Stimulated activated naive CD8-positive, alpha-beta T cell treated with anti-CD3 and anti-CD28 coated beads, Interleukin-15, amount 100 ng/mL, for 72 hours (primary cell): ENCODE measurements at regions not wholly inside any gene's neighbourhood (a gene's known extent, or its start where the extent isn't known, plus 50 kb on each side); places are given as distances from the start of the nearest gene placed in this dataset.
A peak's percentile ranks its signal among the peaks of the same experiment; 100 is the strongest.
"Not testable (repeated sequence)": the region's sequence is repeated elsewhere in the genome, so short reads cannot be mapped to it uniquely, and the experiment has no call there.

ENCODE experiments used
- ATAC-seq: fragments of 150-1000 bp; cut with Tn5 transposase; 2 replicates; pipeline ENCODE4 v1.10.0; 2021; ENCODE audit warnings: mild to moderate bottlenecking, moderate library complexity
- DNase-seq, 2 donors: peaks; one replicate each; pipeline ENCODE4 v3.0.0; 2021 to 2022
- H3K27ac Mint-ChIP-seq, 2 donors: one replicate each; pipeline ENCODE4 v1.8.0; 2022; ENCODE audit warnings: mild to moderate bottlenecking in 2 of 2, mixed read lengths in 2 of 2, moderate library complexity in 2 of 2
- H3K27me3 Mint-ChIP-seq: one replicate; pipeline ENCODE4 v1.8.0; 2022; ENCODE audit warnings: mixed read lengths
- H3K4me1 Mint-ChIP-seq: one replicate; pipeline ENCODE4 v1.8.0; 2022; ENCODE audit warnings: mild to moderate bottlenecking, mixed read lengths
- H3K4me3 Mint-ChIP-seq, 2 donors: one replicate each; pipeline ENCODE4 v1.8.0; 2022; ENCODE audit warnings: mild to moderate bottlenecking in 2 of 2, mixed read lengths in 2 of 2, moderate library complexity in 1 of 2
- H3K9me3 Mint-ChIP-seq, 2 donors: one replicate each; pipeline ENCODE4 v1.8.0; 2022; ENCODE audit warnings: mixed read lengths in 2 of 2

DNA sequence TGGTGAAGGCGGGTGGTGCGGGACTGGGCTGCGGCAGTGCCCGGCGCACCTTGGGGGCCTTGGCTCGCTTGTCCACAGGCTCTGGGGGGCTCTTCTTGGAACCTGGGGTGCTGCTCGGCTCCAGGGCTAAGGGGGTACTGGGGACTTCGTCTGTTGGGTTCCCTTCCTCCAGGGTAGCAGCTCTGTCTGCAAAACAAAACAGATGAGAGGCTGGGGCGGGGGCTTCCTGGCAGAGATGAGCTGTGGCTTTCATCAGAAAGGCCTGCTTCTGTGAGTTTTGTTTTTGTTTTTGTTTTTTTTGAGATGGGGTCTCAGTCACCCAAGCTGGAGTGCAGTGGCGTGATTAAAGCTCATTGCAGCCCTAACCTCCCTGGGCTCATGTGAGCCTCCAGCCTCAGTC lies 425.2 kb upstream of the ZNF722 start:
- H3K9me3 Mint-ChIP-seq: peaks cover 5 to 23% of the 10 kb centered on the region in 2 donors
- not testable (repeated sequence) for ATAC-seq, DNase-seq, H3K4me3 Mint-ChIP-seq, H3K4me1 Mint-ChIP-seq, H3K27me3 Mint-ChIP-seq, H3K27ac Mint-ChIP-seq

DNA sequence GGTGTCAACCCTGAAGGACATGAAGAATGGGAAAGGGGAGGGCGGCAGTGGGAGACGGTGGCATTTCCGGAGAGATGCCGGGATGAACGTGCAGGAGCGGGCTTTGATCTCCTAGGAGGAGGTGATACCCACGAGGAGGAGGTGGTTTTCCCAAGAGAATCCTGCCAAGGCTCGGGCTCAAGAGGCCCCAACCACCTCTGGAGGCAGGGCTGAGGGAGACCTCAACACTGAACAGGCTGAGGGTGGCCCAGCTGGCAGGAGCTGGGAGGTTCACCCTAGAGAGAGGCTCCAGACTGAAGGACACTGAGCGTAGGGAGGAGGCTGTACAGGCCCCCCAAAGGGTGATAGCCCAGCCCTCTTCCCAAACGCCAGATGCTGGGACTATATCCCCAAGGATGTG lies 422.2 kb upstream of the ZNF722 start:
- Mint-ChIP-seq H3K9me3 (peaks cover 0 to 18% of the 10 kb centered on the region in 2 donors), H3K27ac (peak overlapping the region in 1 of 2 donors; percentile 80)
- not testable (repeated sequence) for H3K4me3 Mint-ChIP-seq, H3K27me3 Mint-ChIP-seq, ATAC-seq, H3K4me1 Mint-ChIP-seq, DNase-seq

GRCh38 chr7:63577066-63577465 lies 421.6 kb upstream of the ZNF722 start:
- not testable (repeated sequence) for H3K4me3 Mint-ChIP-seq, H3K27ac Mint-ChIP-seq, H3K27me3 Mint-ChIP-seq, ATAC-seq, H3K4me1 Mint-ChIP-seq, DNase-seq
- H3K9me3 Mint-ChIP-seq: peaks cover 0 to 18% of the 10 kb centered on the region in 2 donors

- not testable (repeated sequence) for H3K27me3 Mint-ChIP-seq, DNase-seq, H3K27ac Mint-ChIP-seq, H3K4me1 Mint-ChIP-seq, H3K4me3 Mint-ChIP-seq
- H3K9me3 Mint-ChIP-seq: peaks cover 0 to 18% of the 10 kb centered on the region in 2 donors
- peak; percentile 18 for ATAC-seq
Measured at GRCh38 chr7:63580045-63580444, 418.6 kb upstream of the ZNF722 start.

GRCh38 chr7:63580536-63581300 lies 417.9 kb upstream of the ZNF722 start:
- not testable (repeated sequence) for H3K27me3 Mint-ChIP-seq, H3K27ac Mint-ChIP-seq, DNase-seq, H3K4me1 Mint-ChIP-seq, H3K4me3 Mint-ChIP-seq
- peaks cover 0 to 18% of the 10 kb centered on the region in 2 donors for H3K9me3 Mint-ChIP-seq
- ATAC-seq: peak; percentile 28

GRCh38 chr7:63582771-63583170 lies 415.9 kb upstream of the ZNF722 start:
- not testable (repeated sequence) for DNase-seq, ATAC-seq, H3K4me3 Mint-ChIP-seq, H3K9me3 Mint-ChIP-seq, H3K27ac Mint-ChIP-seq, H3K27me3 Mint-ChIP-seq, H3K4me1 Mint-ChIP-seq

GRCh38 chr7:63587151-63587853 lies 411.3 kb upstream of the ZNF722 start:
- H3K4me3 Mint-ChIP-seq, DNase-seq, H3K27ac Mint-ChIP-seq, H3K27me3 Mint-ChIP-seq, H3K4me1 Mint-ChIP-seq, H3K9me3 Mint-ChIP-seq, ATAC-seq: not testable (repeated sequence)

- DNase-seq, H3K9me3 Mint-ChIP-seq, H3K27ac Mint-ChIP-seq, H3K27me3 Mint-ChIP-seq, ATAC-seq, H3K4me3 Mint-ChIP-seq, H3K4me1 Mint-ChIP-seq: not testable (repeated sequence)
Measured at GRCh38 chr7:63591249-63591648, 407.4 kb upstream of the ZNF722 start.

DNA sequence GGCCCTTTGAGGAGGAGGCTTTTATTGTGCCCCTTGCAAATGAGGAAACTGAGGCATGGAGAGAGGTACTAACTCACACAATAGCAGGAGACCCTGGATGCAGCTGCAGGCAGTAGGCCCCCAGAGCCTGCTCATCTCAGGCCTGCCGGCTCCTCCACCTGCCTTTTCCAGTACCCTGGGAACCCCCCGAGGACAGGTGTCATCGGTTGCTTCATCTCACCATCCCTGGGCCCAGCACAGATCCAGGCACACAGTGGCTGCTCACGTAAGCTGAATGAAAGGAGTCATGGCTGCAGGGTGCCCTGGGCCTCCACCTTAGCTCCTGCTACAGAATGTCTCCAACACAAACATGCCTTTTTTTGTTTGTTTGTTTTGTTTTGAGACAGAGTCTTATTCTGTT lies 394.8 kb upstream of the ZNF722 start:
- not testable (repeated sequence) for H3K27me3 Mint-ChIP-seq, DNase-seq, ATAC-seq, H3K9me3 Mint-ChIP-seq, H3K27ac Mint-ChIP-seq, H3K4me3 Mint-ChIP-seq, H3K4me1 Mint-ChIP-seq

GRCh38 chr7:63604853-63605252 lies 393.8 kb upstream of the ZNF722 start:
- H3K9me3 Mint-ChIP-seq, H3K4me1 Mint-ChIP-seq, DNase-seq, ATAC-seq, H3K4me3 Mint-ChIP-seq, H3K27me3 Mint-ChIP-seq, H3K27ac Mint-ChIP-seq: not testable (repeated sequence)

DNA sequence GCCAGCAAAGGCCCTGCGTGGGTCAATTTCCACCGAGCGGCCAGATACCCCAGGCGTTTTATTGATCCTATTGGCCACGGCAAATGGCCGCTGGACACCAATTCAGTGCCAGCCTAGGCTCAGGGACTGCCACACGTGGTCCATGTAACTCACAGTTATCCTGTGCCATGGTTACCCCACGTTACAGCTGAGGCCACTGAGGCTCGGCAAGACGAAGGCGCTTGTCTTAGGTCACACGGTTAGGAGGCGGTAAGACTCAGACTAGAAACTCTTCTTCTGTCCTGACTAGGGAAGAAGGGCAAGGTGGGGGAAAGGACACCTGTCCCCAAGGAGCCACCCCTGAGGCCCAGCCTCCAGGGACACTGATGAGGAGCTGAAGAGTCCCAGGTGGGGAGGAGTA lies 381.1 kb upstream of the ZNF722 start:
- not testable (repeated sequence) for H3K4me3 Mint-ChIP-seq, DNase-seq, H3K27me3 Mint-ChIP-seq, H3K27ac Mint-ChIP-seq, ATAC-seq, H3K9me3 Mint-ChIP-seq, H3K4me1 Mint-ChIP-seq

DNA sequence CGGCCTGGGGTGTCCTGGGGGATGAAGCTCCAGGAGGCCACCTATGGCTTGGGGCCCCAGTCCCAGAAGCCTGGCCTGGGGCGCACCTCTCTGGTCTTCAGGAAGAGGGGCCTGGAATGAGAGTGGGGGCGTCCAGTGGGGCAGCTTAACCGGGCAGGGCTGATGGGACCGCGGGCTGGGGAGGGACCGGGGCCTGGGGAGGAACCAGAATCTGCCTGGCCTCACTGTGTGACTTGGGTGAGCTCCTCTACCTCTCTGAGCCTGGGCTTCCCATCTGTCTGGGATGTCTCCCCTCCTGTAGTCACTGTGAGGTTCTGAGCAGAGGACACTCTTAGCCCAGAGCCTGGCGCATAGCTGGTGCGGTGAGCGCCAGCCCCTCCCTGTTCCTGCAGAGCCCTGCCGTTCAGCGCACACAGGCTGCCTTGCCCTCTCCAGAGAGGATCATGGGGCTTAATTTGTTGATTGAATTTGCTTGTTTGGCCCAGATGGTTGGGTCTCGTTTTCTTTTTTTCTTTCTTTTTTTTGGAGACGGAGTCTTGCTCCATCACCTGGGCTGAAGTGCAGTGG lies 378.4 kb upstream of the ZNF722 start:
- H3K27me3 Mint-ChIP-seq, H3K4me3 Mint-ChIP-seq, DNase-seq, H3K27ac Mint-ChIP-seq, H3K9me3 Mint-ChIP-seq, H3K4me1 Mint-ChIP-seq: not testable (repeated sequence)
- ATAC-seq: peak; percentile 31

GRCh38 chr7:63627590-63628485 lies 370.8 kb upstream of the ZNF722 start:
- not testable (repeated sequence) for H3K4me1 Mint-ChIP-seq, H3K27me3 Mint-ChIP-seq, DNase-seq, H3K4me3 Mint-ChIP-seq, H3K9me3 Mint-ChIP-seq, H3K27ac Mint-ChIP-seq
- ATAC-seq: peak; percentile 75

GRCh38 chr7:63629024-63629423 lies 369.6 kb upstream of the ZNF722 start:
- not testable (repeated sequence) for H3K27ac Mint-ChIP-seq, ATAC-seq, DNase-seq, H3K27me3 Mint-ChIP-seq, H3K4me1 Mint-ChIP-seq, H3K9me3 Mint-ChIP-seq, H3K4me3 Mint-ChIP-seq

DNA sequence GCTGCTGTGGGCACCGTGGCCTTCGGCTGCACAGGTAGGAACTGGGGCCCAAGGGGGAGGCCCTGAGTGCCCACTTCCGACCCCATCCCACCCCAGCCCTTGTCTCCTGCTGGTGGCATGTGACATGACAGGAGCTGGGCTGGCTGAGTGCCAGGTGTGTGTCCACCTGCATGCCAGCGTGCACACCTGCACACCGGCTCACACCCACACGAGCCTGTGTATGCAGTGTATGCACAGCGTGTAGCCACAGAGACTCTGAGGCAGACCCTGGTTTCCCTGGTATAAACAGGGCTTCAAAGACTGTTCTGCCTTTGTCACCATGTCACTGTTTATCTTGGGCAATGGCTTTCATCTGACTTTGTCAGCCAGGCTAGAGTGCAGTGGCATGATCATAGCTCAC lies 362.1 kb upstream of the ZNF722 start:
- H3K4me3 Mint-ChIP-seq, ATAC-seq, H3K27me3 Mint-ChIP-seq, H3K4me1 Mint-ChIP-seq, DNase-seq, H3K27ac Mint-ChIP-seq, H3K9me3 Mint-ChIP-seq: not testable (repeated sequence)
